B cell (primary cell): ENCODE measurements at regions not wholly inside any gene's neighbourhood (a gene's known extent, or its start where the extent isn't known, plus 50 kb on each side); places are given as distances from the start of the nearest gene placed in this dataset.

Experiments
- ATAC-seq: fragments of 200-7000 bp; cut with Tn5 transposase; one replicate; pipeline ENCODE4 v1.10.0; 2021; ENCODE audit warnings: low read depth, mild to moderate bottlenecking, moderate number of reproducible peaks, moderate library complexity
- CTCF ChIA-PET: fragments of 350-600 bp; sonication (Branson Sonifier 250); formaldehyde crosslinking; loops from one replicate; lab custom pipeline; 2021; ENCODE audit warnings: antibody characterized with exemption, inconsistent platforms; lab: Charles Lee
- POLR2A ChIA-PET: fragments of 350-600 bp; sonication (Branson Sonifier 250); formaldehyde crosslinking; loops from one replicate; lab custom pipeline; 2021; ENCODE audit warnings: antibody characterized with exemption; lab: Charles Lee
- DNase-seq: peaks from one replicate; pipeline ENCODE4 v3.0.0; 2013
- H2AFZ ChIP-seq: 2 replicates; pipeline ENCODE4 v1.6.1; 2012; ENCODE audit warnings: mild to moderate bottlenecking, low read depth, low read length; ENCODE audit not compliant: insufficient read depth, poor library complexity, severe bottlenecking
- H3K27ac ChIP-seq, 2 donors: 1 replicate in 1 of 2; 2 replicates in 1 of 2; pipeline ENCODE4 v1.5.1; 2012 to 2013; ENCODE audit warnings: low read length in 2 of 2, mild to moderate bottlenecking in 2 of 2, moderate library complexity in 1 of 2
- H3K27me3 ChIP-seq, 4 experiments: fragments of 200-600 bp in 1 of 4; sonication (generic) in 1 of 4; replicated peaks in 1 of 4; 1 replicate in 2 of 4; 2 replicates in 2 of 4; pipeline versions ENCODE4 v1.6.1 to v1.7.0; 2013 to 2016; ENCODE audit warnings: low read length in 3 of 4, mild to moderate bottlenecking in 2 of 4, mixed read lengths in 1 of 4, moderate library complexity in 1 of 4; ENCODE audit not compliant: insufficient read depth in 4 of 4, control insufficient read depth in 3 of 4; ENCODE audit errors: control extremely low read depth in 1 of 4
- H3K36me3 ChIP-seq, 2 experiments: replicated peaks in 1 of 2; 1 replicate in 1 of 2; 2 replicates in 1 of 2; pipeline versions ENCODE4 v1.6.1 to v1.7.1; 2013; ENCODE audit warnings: low read length in 1 of 2; ENCODE audit not compliant: insufficient read depth in 2 of 2, control insufficient read depth in 1 of 2; ENCODE audit errors: control extremely low read depth in 1 of 2, extremely low read depth in 1 of 2
- H3K4me1 ChIP-seq, 2 donors: fragments of 200-600 bp in 1 of 2; sonication (generic) in 1 of 2; 1 replicate in 1 of 2; 2 replicates in 1 of 2; pipeline versions ENCODE4 v1.5.1 to v1.6.1; 2013 to 2017; ENCODE audit warnings: low read length in 2 of 2; ENCODE audit not compliant: control insufficient read depth in 2 of 2, insufficient read depth in 2 of 2
- H3K4me2 ChIP-seq: replicated peaks from 2 replicates; pipeline ENCODE3; 2012; ENCODE audit warnings: mild to moderate bottlenecking, low read depth, low read length; ENCODE audit not compliant: poor library complexity, severe bottlenecking
- H3K4me3 ChIP-seq, 5 experiments: fragments of 200-600 bp in 1 of 5; sonication (generic) in 1 of 5; 1 replicate in 3 of 5; 2 replicates in 2 of 5; pipeline versions ENCODE4 v1.5.1 to v1.7.0; 2011 to 2016; ENCODE audit warnings: low read length in 4 of 5, mild to moderate bottlenecking in 4 of 5, low read depth in 2 of 5, control low read depth in 1 of 5, moderate library complexity in 1 of 5; ENCODE audit not compliant: insufficient read depth in 1 of 5; ENCODE audit errors: control extremely low read depth in 1 of 5, extremely low read depth in 1 of 5
- H3K79me2 ChIP-seq: fragments of 200-600 bp; sonication (generic); one replicate; pipeline ENCODE4 v1.6.0; 2016; ENCODE audit warnings: low read length; ENCODE audit not compliant: control insufficient read depth, insufficient read depth
- H3K9ac ChIP-seq: fragments of 200-600 bp; sonication (generic); 2 replicates; pipeline ENCODE4 v1.6.1; 2017; ENCODE audit warnings: mild to moderate bottlenecking, low read length, moderate library complexity
- H3K9me3 ChIP-seq, 3 donors: one replicate each; pipeline versions ENCODE4 v1.6.1 to v1.7.1; 2013; ENCODE audit warnings: low read length in 2 of 3; ENCODE audit not compliant: control insufficient read depth in 2 of 3, insufficient read depth in 1 of 3; ENCODE audit errors: control extremely low read depth in 1 of 3
- H4K20me1 ChIP-seq: 2 replicates; pipeline ENCODE4 v1.6.0; 2012; ENCODE audit warnings: mild to moderate bottlenecking, low read length; ENCODE audit not compliant: insufficient read depth, control insufficient read depth, poor library complexity, severe bottlenecking
- H3K27ac Mint-ChIP-seq: one replicate; pipeline ENCODE4 v1.8.0; 2021; ENCODE audit warnings: mixed read lengths
- H3K27me3 Mint-ChIP-seq: one replicate; pipeline ENCODE4 v1.8.0; 2021; ENCODE audit warnings: mixed read lengths
- H3K4me1 Mint-ChIP-seq: one replicate; pipeline ENCODE4 v1.8.0; 2021; ENCODE audit warnings: mixed read lengths
- H3K4me3 Mint-ChIP-seq: one replicate; pipeline ENCODE4 v1.8.0; 2021; ENCODE audit warnings: mixed read lengths
- H3K9me3 Mint-ChIP-seq: one replicate; pipeline ENCODE4 v1.8.0; 2022; ENCODE audit warnings: mixed read lengths; ENCODE audit not compliant: insufficient read depth
- CTCF ChIP-seq: fragments of 200-600 bp; IDR thresholded peaks from one replicate; pipeline ENCODE4 v1.8.0; 2022; ENCODE audit warnings: antibody characterized with exemption, mild to moderate bottlenecking
- EZH2 ChIP-seq: IDR thresholded peaks from 2 replicates; pipeline ENCODE4 v1.6.1; 2012; ENCODE audit warnings: borderline replicate concordance, low read depth, mild to moderate bottlenecking, moderate library complexity, low read length; ENCODE audit not compliant: insufficient read depth, poor library complexity, severe bottlenecking
- WGBS: methylation state at CpG from one replicate; pipeline ENCODE4 v1.1.5; 2013; ENCODE audit warnings: missing lambda C conversion rate; ENCODE audit not compliant: insufficient coverage; 5-methylcytosine and 5-hydroxymethylcytosine counted together
- intact Hi-C: fragments of 100-400 bp; cut with micrococcal nuclease; formaldehyde crosslinking; loops from one replicate; pipeline ENCODE4 v1.10.0; 2022

- Mint-ChIP-seq H3K27ac (no peak overlapping the region), H3K4me1 (no peaks in the 10 kb centered on the region), H3K27me3 (no peaks in the 10 kb centered on the region), H3K9me3 (peaks cover 3% of the 10 kb centered on the region), H3K4me3 (no peak overlapping the region)
- ChIA-PET CTCF (no interaction called here), POLR2A (no interaction called here)
- no CpG with 5 or more reads among the region's 2 CpGs for WGBS
- no peaks in the 10 kb centered on the region for H3K36me3 ChIP-seq
- no peak overlapping the region for H3K9ac ChIP-seq
- H3K4me1 ChIP-seq, result no peaks in the 10 kb centered on the region
- no peaks in the 10 kb centered on the region for H3K27me3 ChIP-seq
- intact Hi-C loops, result no loop called here
- no peak overlapping the region for H3K27ac ChIP-seq
- ATAC-seq, result no peak
- TF ChIP-seq CTCF (no peak), EZH2 (no peak)
- no peak for DNase-seq
- no peaks in the 10 kb centered on the region for H3K79me2 ChIP-seq
- no peak overlapping the region for H3K4me2 ChIP-seq
- H3K4me3 ChIP-seq, result no peak overlapping the region
- no peaks in the 10 kb centered on the region for H3K9me3 ChIP-seq
- no peak overlapping the region for H2AFZ ChIP-seq
- H4K20me1 ChIP-seq, result no peaks in the 10 kb centered on the region
Observed at GRCh38 chr11:101401245-101401644, 182.6 kb downstream of the TRPC6 start.

GRCh38 chr11:101397979-101398378 lies 185.8 kb downstream of the TRPC6 start:
- no peak overlapping the region for H3K27ac Mint-ChIP-seq
- ATAC-seq (no peak), DNase-seq (no peak)
- no peaks in the 10 kb centered on the region for H4K20me1 ChIP-seq
- no peaks in the 10 kb centered on the region for H3K4me1 ChIP-seq
- CTCF ChIA-PET, result no interaction called here
- WGBS, result 40% methylated on average over 2 of the region's 2 CpGs
- no peaks in the 10 kb centered on the region for H3K27me3 Mint-ChIP-seq
- intact Hi-C loops, result no loop called here
- H3K4me2 ChIP-seq, result no peak overlapping the region
- no peak for TF ChIP-seq CTCF
- no peak for TF ChIP-seq EZH2
- H3K9me3 ChIP-seq, result no peaks in the 10 kb centered on the region
- H3K9ac ChIP-seq, result no peak overlapping the region
- no peaks in the 10 kb centered on the region for H3K4me1 Mint-ChIP-seq
- H3K27ac ChIP-seq, result no peak overlapping the region
- no peaks in the 10 kb centered on the region for H3K79me2 ChIP-seq
- no peaks in the 10 kb centered on the region for H3K27me3 ChIP-seq
- POLR2A ChIA-PET, result no interaction called here
- H3K4me3 ChIP-seq, result no peak overlapping the region
- no peak overlapping the region for H2AFZ ChIP-seq
- H3K36me3 ChIP-seq, result no peaks in the 10 kb centered on the region
- peaks cover 3% of the 10 kb centered on the region for H3K9me3 Mint-ChIP-seq
- no peak overlapping the region for H3K4me3 Mint-ChIP-seq
